ENCODE measurements at regions not wholly inside any gene's neighbourhood (a gene's known extent, or its start where the extent isn't known, plus 50 kb on each side); places are given as distances from the start of the nearest gene placed in this dataset.

GRCh38 chr16:64317601-64318000, 804.3 kb downstream of the CDH11 start:
- TF ChIP-seq CTCF (IDR thresholded peaks at IDR 0.05) (no peak), POLR2A (IDR thresholded peaks at IDR 0.05) (no peak)

All from uterus (tissue), 2 donors.